GM18858 (cell line): ENCODE measurements at regions not wholly inside any gene's neighbourhood (a gene's known extent, or its start where the extent isn't known, plus 50 kb on each side); places are given as distances from the start of the nearest gene placed in this dataset.

ENCODE experiments used
- ATAC-seq: cut with Tn5 transposase; IDR thresholded peaks from one replicate; pipeline ENCODE4 v1.9.1; 2021; ENCODE audit not compliant: unreplicated experiment

DNA sequence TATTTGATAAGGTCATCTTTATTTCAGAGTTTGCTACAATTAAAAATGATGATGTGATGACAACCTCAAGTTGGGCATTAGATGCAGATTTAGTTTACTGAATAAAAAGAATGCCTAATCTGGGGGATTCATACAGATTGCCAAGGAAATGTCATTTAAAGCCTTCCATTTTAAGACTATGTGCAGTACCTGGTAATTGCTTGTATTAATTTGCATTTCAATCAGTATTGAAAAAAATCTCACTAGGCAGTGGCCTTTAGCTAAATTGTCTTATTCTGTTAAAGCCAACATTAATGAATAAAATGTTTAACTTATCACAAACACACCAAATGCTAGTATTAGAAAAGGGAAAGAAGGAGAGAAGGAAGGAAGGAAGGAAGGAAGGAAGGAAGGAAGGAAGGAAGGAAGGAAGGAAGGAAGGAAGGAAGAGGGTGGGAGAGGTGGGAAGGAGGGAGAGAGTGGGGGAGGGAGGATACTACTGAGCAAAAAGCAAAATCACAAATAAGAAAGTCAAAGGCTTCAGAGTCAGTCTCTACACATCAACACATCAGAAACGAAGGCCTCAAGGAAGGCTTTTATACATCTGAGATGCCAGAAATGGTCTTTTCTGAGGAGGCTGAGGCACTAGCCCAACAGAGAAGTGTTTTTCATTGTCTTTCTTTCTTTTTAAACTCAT, 271.1 kb upstream of the CLEC14A start:
- no peak for ATAC-seq

DNA sequence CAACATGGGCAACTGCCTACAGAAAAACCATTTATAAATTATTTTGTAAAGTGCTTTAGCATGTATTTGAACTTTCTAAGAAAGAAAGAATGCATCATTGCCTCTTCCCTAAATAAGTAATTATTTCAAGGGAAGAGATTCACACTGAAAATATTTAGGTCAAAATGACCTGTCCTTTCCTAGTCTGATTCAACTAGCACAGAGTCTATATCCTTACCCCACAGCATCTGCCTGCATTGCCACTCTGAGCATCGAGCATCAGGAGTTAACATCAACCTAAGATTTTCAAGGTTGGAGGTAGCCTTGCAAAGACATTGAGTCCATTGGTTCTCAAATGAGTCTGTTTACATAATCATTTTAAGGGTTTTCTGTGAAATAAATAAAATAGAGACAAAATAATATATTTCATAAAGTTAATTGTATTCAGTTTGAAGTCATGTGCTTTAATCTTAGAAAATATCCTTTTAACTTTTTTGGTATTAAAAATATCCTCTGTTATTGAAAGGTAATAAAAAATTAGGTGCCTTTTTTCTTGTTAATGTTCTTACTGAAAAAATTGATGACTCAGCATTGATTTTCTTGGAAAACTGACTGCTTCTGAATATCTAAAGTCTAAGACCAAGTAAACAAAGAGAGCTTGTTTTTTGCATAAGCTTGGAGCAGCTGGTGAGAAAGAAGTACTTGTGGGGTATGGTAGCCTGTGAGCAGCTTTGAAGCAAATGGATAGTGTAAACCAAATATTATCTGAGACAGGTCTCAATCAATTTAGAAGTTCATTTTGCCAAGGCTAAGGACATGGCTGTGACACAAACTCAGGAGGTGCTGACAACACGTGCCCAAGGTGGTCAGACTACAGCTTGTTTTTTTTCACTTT, 269.0 kb upstream of the CLEC14A start:
- no peak for ATAC-seq

GRCh38 chr14:38522724-38523123, 266.8 kb upstream of the CLEC14A start:
- no peak for ATAC-seq

GRCh38 chr14:38521591-38521990, 265.7 kb upstream of the CLEC14A start:
- ATAC-seq: no peak

- no peak for ATAC-seq
These were observed 261.5 kb upstream of the CLEC14A start for GRCh38 chr14:38517426-38517825.

DNA sequence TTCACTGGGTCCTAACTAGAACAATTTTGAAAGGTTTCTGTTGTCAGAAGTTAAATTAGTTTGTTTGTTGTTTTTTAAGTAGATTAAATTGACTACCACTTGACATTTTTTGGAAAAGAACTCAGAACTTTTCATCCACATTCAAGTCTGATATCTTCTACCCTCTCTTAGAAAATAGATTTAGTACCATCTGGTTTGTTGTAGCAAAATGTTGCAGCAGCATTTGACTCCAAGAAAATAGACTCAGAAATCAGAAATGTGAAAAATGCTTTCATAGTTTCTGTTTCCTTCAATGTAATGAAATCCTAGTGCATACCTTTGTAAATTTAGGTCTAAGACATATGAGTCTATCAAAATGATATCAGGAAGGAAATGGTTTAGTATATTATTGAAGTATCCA, 256.3 kb upstream of the CLEC14A start:
- ATAC-seq: no peak

- ATAC-seq: no peak
These were observed 251.4 kb upstream of the CLEC14A start for GRCh38 chr14:38507299-38507698.

DNA sequence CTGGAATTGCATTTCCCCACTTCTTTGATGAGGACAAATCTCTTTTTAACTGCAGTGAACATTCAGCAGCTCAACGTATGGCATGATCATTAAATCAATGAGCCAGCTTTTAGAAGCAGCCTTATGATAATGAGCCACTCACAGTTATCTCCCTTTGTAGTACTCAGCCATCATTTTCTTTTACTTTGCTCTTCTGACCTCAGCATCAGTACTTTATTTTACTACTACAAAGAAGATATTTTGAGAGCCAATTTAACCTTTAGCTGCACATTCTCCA, 250.0 kb upstream of the CLEC14A start:
- no peak for ATAC-seq

GRCh38 chr14:38505221-38505972, 249.5 kb upstream of the CLEC14A start:
- no peak for ATAC-seq

- no peak for ATAC-seq
These were observed 248.3 kb upstream of the CLEC14A start for GRCh38 chr14:38504175-38504574.

DNA sequence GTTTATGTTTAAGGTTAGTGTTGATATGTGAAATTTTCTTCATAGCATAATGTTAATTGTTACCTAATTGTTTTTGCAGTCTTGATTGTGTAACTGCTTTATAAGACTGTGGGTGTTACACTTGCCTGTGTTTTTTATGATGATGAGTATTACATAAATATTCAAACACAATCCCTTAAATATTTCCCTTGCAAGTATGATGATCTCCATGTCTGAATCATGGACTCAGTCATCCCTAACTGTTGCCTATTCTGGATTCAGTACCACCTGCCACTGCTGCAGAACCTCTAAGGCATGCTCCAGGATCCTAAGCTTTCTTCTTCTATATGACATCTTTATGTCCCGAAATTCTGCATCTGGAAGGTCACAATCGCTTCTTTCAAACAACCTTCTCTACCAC, 246.3 kb upstream of the CLEC14A start:
- ATAC-seq: no peak

DNA sequence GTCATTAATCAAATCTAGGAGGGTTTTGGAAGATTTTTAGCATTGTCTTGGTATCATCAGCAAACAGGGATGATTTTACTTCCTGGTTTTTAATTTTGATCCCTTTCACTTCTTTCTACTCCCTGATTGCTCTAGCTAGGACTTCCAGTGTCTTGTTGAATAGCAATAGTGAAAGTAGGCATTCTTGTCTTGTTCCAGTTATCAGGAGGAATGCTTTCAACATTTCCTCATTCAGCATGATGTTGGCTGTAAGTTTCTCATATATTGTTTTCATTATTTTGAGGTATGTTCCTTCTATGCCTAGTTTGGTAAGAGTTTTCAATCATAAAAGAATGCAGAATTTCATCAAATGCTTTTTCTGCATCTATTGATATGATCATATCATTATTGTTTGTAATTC, 244.2 kb upstream of the CLEC14A start:
- ATAC-seq: no peak

DNA sequence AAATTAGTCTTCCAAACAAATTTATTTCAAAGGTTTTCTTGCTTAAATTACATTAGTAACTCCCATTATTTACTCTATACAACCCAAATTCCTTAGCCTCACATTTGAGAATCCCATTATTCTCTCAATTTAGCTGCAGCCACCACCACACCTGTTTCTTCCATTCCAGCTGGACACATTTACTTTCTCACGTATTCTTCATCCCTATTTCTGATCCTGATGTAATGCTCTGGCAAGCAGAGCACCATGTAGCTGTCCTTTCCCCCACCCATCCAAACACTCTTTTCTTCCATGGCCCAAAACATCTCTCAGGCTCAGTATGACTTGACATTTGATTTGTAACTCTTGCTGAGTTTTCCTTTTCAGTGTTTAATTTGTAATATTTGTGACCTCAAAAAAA, 240.2 kb upstream of the CLEC14A start:
- no peak for ATAC-seq

- no peak for ATAC-seq
These were observed 234.4 kb upstream of the CLEC14A start for GRCh38 chr14:38490273-38490672.

GRCh38 chr14:38485026-38485425, 229.1 kb upstream of the CLEC14A start:
- no peak for ATAC-seq

GRCh38 chr14:38481952-38482678, 226.2 kb upstream of the CLEC14A start:
- no peak for ATAC-seq

DNA sequence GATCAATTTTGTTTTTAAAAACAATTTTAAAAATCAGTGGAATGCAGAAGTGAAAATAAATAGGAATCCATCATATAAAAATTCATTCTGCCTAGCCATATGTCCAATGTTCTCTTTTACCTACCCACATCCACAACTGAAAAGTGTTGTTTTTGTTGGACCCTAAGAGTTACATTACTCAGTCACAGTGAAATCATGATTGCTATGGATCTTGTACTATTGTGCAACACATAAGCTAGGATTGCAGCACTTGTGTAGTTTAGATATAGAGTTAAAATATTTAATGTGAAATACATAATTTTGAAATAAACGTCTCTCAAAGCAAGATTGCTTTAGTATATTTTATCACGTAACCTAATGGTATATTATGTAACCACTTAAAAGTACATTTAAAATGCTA, 213.3 kb upstream of the CLEC14A start:
- no peak for ATAC-seq

GRCh38 chr14:38442208-38442607, 186.3 kb upstream of the CLEC14A start:
- no peak for ATAC-seq

DNA sequence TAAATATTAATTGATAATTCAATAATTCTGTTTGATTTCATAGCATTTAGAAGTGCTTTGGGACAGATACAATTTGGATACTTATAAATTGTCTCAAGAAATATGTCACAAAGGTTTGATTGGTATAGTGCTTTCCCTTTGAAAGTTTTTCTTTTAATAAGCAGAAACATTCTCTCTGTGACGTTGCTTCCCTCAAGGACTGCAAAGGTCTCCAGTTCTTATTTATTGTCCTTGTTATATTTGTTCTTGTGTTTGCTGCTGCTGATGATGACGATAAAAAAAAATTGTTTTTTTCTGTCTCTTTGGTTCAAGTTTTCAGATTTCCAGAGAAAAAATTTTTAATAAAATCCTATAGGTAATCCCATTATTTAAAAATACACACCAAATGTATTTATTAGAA, 176.3 kb upstream of the CLEC14A start:
- ATAC-seq: no peak

GRCh38 chr14:38431156-38431555, 175.3 kb upstream of the CLEC14A start:
- ATAC-seq: no peak

DNA sequence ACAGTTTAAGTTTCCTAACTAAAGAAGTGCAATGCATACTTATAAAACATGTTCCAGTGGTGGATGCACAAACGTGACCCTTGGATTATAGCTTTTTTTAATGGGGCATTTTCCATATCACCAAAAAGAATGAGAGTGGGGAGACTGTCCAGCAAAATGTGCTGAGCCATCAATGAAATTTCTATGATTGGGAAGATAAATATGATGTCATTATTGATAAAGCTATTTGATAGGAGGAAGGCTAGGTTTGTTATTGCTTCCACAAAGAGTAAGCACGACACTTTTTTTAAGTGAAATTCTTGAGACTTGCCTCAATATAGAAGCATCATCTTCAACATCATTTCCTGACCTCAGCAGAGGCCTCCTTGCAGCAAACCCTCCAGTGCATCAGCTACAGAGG, 174.6 kb upstream of the CLEC14A start:
- no peak for ATAC-seq
